ENCODE measurements at regions not wholly inside any gene's neighbourhood (a gene's known extent, or its start where the extent isn't known, plus 50 kb on each side); places are given as distances from the start of the nearest gene placed in this dataset.

DNA sequence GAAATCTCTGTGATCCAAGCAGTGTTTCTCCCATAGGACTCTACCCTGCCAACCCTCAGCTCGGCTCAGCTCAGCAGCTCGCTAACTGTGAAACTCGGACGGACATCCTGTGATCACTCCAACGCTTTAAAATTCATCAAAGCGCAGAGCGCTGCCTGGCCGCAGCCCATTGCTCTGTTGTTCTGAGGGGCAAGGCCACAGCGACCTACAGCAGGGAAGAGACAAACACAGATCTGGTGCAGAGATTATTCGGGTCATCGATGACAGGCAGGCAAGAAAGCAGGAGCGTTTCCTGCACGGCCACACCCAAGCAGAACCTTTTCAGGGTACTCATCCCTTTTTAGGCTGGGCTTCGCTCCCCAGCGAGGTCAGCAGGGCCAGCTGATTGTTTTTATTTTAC is 72.1 kb downstream of the INSIG1 start:
- TF ChIP-seq EZH2phosphoT487 (IDR thresholded peaks at IDR 0.05) (peak; percentile 30), EZH2 (IDR thresholded peaks at IDR 0.05) (peak; percentile 56)
- TF ChIP-seq, protein P1, sequence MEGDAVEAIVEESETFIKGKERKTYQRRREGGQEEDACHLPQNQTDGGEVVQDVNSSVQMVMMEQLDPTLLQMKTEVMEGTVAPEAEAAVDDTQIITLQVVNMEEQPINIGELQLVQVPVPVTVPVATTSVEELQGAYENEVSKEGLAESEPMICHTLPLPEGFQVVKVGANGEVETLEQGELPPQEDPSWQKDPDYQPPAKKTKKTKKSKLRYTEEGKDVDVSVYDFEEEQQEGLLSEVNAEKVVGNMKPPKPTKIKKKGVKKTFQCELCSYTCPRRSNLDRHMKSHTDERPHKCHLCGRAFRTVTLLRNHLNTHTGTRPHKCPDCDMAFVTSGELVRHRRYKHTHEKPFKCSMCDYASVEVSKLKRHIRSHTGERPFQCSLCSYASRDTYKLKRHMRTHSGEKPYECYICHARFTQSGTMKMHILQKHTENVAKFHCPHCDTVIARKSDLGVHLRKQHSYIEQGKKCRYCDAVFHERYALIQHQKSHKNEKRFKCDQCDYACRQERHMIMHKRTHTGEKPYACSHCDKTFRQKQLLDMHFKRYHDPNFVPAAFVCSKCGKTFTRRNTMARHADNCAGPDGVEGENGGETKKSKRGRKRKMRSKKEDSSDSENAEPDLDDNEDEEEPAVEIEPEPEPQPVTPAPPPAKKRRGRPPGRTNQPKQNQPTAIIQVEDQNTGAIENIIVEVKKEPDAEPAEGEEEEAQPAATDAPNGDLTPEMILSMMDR (IDR thresholded peaks at IDR 0.05): no peak
